OCI-LY3 (cell line): ENCODE measurements at regions not wholly inside any gene's neighbourhood (a gene's known extent, or its start where the extent isn't known, plus 50 kb on each side); places are given as distances from the start of the nearest gene placed in this dataset.

Experiments used
- H2AFZ ChIP-seq: fragments of 200-600, 300-600 bp; shearing (Covaris generic); 2 replicates; pipeline ENCODE4 v1.6.0; 2014; ENCODE audit warnings: antibody characterized with exemption, low read depth, low read length
- H3K27ac ChIP-seq: fragments of 200-600, 300-600 bp; sonication (generic); 2 replicates; pipeline ENCODE4 v1.5.1; 2014; ENCODE audit warnings: mild to moderate bottlenecking, low read length, moderate library complexity, mixed read lengths
- H3K27me3 ChIP-seq: fragments of 200-600, 300-600 bp; sonication (generic); 2 replicates; pipeline ENCODE4 v1.6.1; 2014; ENCODE audit warnings: low read depth, low read length, mixed read lengths
- H3K36me3 ChIP-seq: fragments of 200-600, 300-600 bp; sonication (generic); replicated peaks from 2 replicates; pipeline ENCODE3; 2014; ENCODE audit warnings: low read depth, low read length, mixed read lengths
- H3K4me1 ChIP-seq: fragments of 300-600, 200-600 bp; sonication (generic); 2 replicates; pipeline ENCODE4 v1.6.1; 2014; ENCODE audit warnings: low read length, mixed read lengths
- H3K4me2 ChIP-seq: fragments of 200-600, 300-600 bp; sonication (generic); 2 replicates; pipeline ENCODE4 v1.6.1; 2014; ENCODE audit warnings: low read length, mixed read lengths
- H3K4me3 ChIP-seq: fragments of 300-600, 200-600 bp; sonication (generic); 2 replicates; pipeline ENCODE4 v1.5.1; 2014; ENCODE audit warnings: antibody characterized with exemption, mild to moderate bottlenecking, low read length, moderate library complexity
- H3K79me2 ChIP-seq: fragments of 300-600, 200-600 bp; shearing (Covaris generic); 2 replicates; pipeline ENCODE4 v1.6.1; 2014; ENCODE audit warnings: mild to moderate bottlenecking, low read length, mixed read lengths
- H3K9ac ChIP-seq: fragments of 300-600, 200-600 bp; shearing (Covaris generic); 2 replicates; pipeline ENCODE4 v1.6.0; 2014; ENCODE audit warnings: mild to moderate bottlenecking, low read length, moderate library complexity
- H3K9me3 ChIP-seq: fragments of 200-600, 300-600 bp; shearing (Covaris generic); 2 replicates; pipeline ENCODE4 v1.6.1; 2014; ENCODE audit warnings: low read length, mixed read lengths; ENCODE audit not compliant: insufficient read depth
- H4K20me1 ChIP-seq: fragments of 200-600, 300-600 bp; sonication (generic); 2 replicates; pipeline ENCODE4 v1.6.1; 2016; ENCODE audit warnings: low read length, mixed read lengths; ENCODE audit not compliant: insufficient read depth
- CTCF ChIP-seq: fragments of 200-600, 300-600 bp; sonication (generic); IDR thresholded peaks from 2 replicates; pipeline ENCODE4 v1.5.1; 2014; ENCODE audit warnings: antibody characterized with exemption, low read length, low read depth
- EZH2phosphoT487 ChIP-seq: fragments of 200-600 bp; shearing (Covaris generic); IDR thresholded peaks from 2 replicates; pipeline ENCODE4 v1.6.1; 2018; ENCODE audit warnings: antibody characterized with exemption, mixed run types, low read depth

GRCh38 chr1:98420376-98421084 lies 241.0 kb upstream of the SNX7 start:
- no peaks in the 10 kb centered on the region for H3K4me1 ChIP-seq
- no peaks in the 10 kb centered on the region for H3K27me3 ChIP-seq
- H2AFZ ChIP-seq, result no peak overlapping the region
- H4K20me1 ChIP-seq, result no peaks in the 10 kb centered on the region
- no peaks in the 10 kb centered on the region for H3K79me2 ChIP-seq
- H3K27ac ChIP-seq, result no peak overlapping the region
- H3K4me3 ChIP-seq, result no peak overlapping the region
- no peaks in the 10 kb centered on the region for H3K9me3 ChIP-seq
- no peak for TF ChIP-seq CTCF
- TF ChIP-seq EZH2phosphoT487, result no peak
- no peaks in the 10 kb centered on the region for H3K36me3 ChIP-seq
- H3K9ac ChIP-seq, result no peak overlapping the region
- no peak overlapping the region for H3K4me2 ChIP-seq

- H3K4me1 ChIP-seq, result no peaks in the 10 kb centered on the region
- TF ChIP-seq EZH2phosphoT487 (no peak), CTCF (no peak)
These were observed 243.7 kb upstream of the SNX7 start for GRCh38 chr1:98417820-98418219.

DNA sequence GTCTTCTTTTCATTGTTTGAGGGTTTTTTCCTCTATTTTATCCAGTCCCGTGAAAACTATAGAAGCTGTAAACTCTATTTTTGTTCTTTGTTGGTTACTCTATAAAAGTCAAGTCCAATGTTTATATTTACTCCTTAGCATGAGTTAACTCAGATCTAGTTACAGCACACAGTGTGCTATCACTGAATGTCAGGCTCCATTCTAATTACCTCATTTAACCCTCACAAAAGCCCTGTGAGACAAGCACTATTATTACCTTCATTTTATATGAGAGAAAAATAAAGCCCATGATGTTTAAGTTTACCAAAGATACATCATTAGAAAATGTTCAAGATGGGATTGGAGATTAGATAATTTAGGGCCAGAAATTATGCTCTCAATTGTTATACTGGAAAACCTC lies 251.4 kb upstream of the SNX7 start:
- TF ChIP-seq EZH2phosphoT487 (no peak), CTCF (no peak)
- H3K27me3 ChIP-seq, result no peaks in the 10 kb centered on the region
- no peak overlapping the region for H3K9ac ChIP-seq
- H3K4me2 ChIP-seq, result no peak overlapping the region
- no peak overlapping the region for H3K4me3 ChIP-seq
- no peaks in the 10 kb centered on the region for H3K36me3 ChIP-seq
- H2AFZ ChIP-seq, result no peak overlapping the region
- H4K20me1 ChIP-seq, result no peaks in the 10 kb centered on the region
- no peak overlapping the region for H3K27ac ChIP-seq
- H3K4me1 ChIP-seq, result no peaks in the 10 kb centered on the region
- no peaks in the 10 kb centered on the region for H3K79me2 ChIP-seq
- H3K9me3 ChIP-seq, result no peaks in the 10 kb centered on the region

More at GRCh38 chr1:98417820-98418219, 243.7 kb upstream of the SNX7 start:
- Histone ChIP-seq H3K4me2 (no peak overlapping the region), H3K27me3 (no peaks in the 10 kb centered on the region), H2AFZ (no peak overlapping the region), H3K9me3 (no peaks in the 10 kb centered on the region), H3K36me3 (no peaks in the 10 kb centered on the region), H4K20me1 (no peaks in the 10 kb centered on the region), H3K9ac (no peak overlapping the region), H3K27ac (no peak overlapping the region), H3K79me2 (no peaks in the 10 kb centered on the region), H3K4me3 (no peak overlapping the region)

- no peak overlapping the region for H3K4me3 ChIP-seq
- H3K27me3 ChIP-seq, result no peaks in the 10 kb centered on the region
- no peaks in the 10 kb centered on the region for H3K4me1 ChIP-seq
- H3K4me2 ChIP-seq, result no peak overlapping the region
- no peaks in the 10 kb centered on the region for H3K79me2 ChIP-seq
- H2AFZ ChIP-seq, result no peak overlapping the region
- TF ChIP-seq EZH2phosphoT487 (no peak), CTCF (no peak)
- H3K9me3 ChIP-seq, result no peaks in the 10 kb centered on the region
- no peaks in the 10 kb centered on the region for H3K36me3 ChIP-seq
- H3K9ac ChIP-seq, result no peak overlapping the region
- H4K20me1 ChIP-seq, result no peaks in the 10 kb centered on the region
- no peak overlapping the region for H3K27ac ChIP-seq
These were observed 255.0 kb upstream of the SNX7 start for GRCh38 chr1:98406352-98407088.
